SU-DHL-6 (cell line): ENCODE measurements at regions not wholly inside any gene's neighbourhood (a gene's known extent, or its start where the extent isn't known, plus 50 kb on each side); places are given as distances from the start of the nearest gene placed in this dataset.

Source experiments
- CTCF ChIP-seq: fragments of 200-600 bp; sonication (generic); IDR thresholded peaks from one replicate; pipeline ENCODE4 v1.5.1; 2017; ENCODE audit warnings: antibody characterized with exemption, mild to moderate bottlenecking, low read length, moderate library complexity; ENCODE audit not compliant: insufficient read depth, poor library complexity, severe bottlenecking
- EZH2phosphoT487 ChIP-seq: fragments of 200-600 bp; sonication (generic), shearing (Covaris generic); conservative IDR thresholded peaks from 2 replicates; pipeline ENCODE4 v1.6.1; 2018; ENCODE audit warnings: mild to moderate bottlenecking, antibody characterized with exemption, low read length, moderate library complexity, mixed read lengths

GRCh38 chr7:149662591-149663095, 110.7 kb downstream of the ZNF467 start:
- TF ChIP-seq CTCF (peak; percentile 71), EZH2phosphoT487 (no peak)
